AG04450 (cell line): ENCODE measurements at regions not wholly inside any gene's neighbourhood (a gene's known extent, or its start where the extent isn't known, plus 50 kb on each side); places are given as distances from the start of the nearest gene placed in this dataset.

ENCODE experiments used
- CTCF ChIA-PET: fragments of 300-600, 350-600 bp; formaldehyde crosslinking; extraction: SDS; loops from one replicate; lab custom pipeline; 2022; ENCODE audit warnings: antibody characterized with exemption, inconsistent platforms; lab: Charles Lee
- POLR2A ChIA-PET: fragments of 350-600 bp; formaldehyde crosslinking; extraction: SDS; loops from one replicate; lab custom pipeline; 2021; ENCODE audit warnings: antibody characterized with exemption, inconsistent platforms; lab: Yijun Ruan, JAX
- DNase-seq: peaks from one replicate; pipeline ENCODE4 v3.0.0-alpha.2; 2011; ENCODE audit warnings: low read depth, low spot score
- H3K27ac ChIP-seq: one replicate; pipeline ENCODE4 v1.5.1; 2012; ENCODE audit warnings: low read depth, low read length, control low read depth
- H3K27me3 ChIP-seq: one replicate; pipeline ENCODE4 v1.6.0; 2012; ENCODE audit warnings: low read length; ENCODE audit not compliant: control insufficient read depth, insufficient read depth
- H3K4me3 ChIP-seq: 2 replicates; pipeline ENCODE4 v1.5.1; 2011; ENCODE audit warnings: mild to moderate bottlenecking, low read depth, low read length, control low read depth
- H3K9me3 ChIP-seq: 2 replicates; pipeline ENCODE4 v1.5.1; 2012; ENCODE audit warnings: low read length; ENCODE audit not compliant: control insufficient read depth, insufficient read depth
- CTCF ChIP-seq: IDR thresholded peaks from 2 replicates; pipeline ENCODE4 v1.5.1; 2011; ENCODE audit warnings: low read depth, low read length, control low read depth, inconsistent platforms

- DNase-seq, result no peak
- ChIA-PET POLR2A (no interaction called here), CTCF (no interaction called here)
- no peak overlapping the region for H3K4me3 ChIP-seq
- no peak overlapping the region for H3K27ac ChIP-seq
- H3K27me3 ChIP-seq, result no peaks in the 10 kb centered on the region
- no peaks in the 10 kb centered on the region for H3K9me3 ChIP-seq
- TF ChIP-seq CTCF, result no peak
These were observed 113.3 kb downstream of the FAM76B start for GRCh38 chr11:95676308-95676707.

GRCh38 chr11:95675585-95675984, 114.0 kb downstream of the FAM76B start:
- no peak for DNase-seq
- Histone ChIP-seq H3K27ac (no peak overlapping the region), H3K9me3 (no peaks in the 10 kb centered on the region), H3K4me3 (no peak overlapping the region), H3K27me3 (no peaks in the 10 kb centered on the region)
- no peak for TF ChIP-seq CTCF
- CTCF ChIA-PET, result no interaction called here
- POLR2A ChIA-PET, result no interaction called here

GRCh38 chr11:95674657-95675358, 114.8 kb downstream of the FAM76B start:
- Histone ChIP-seq H3K4me3 (no peak overlapping the region), H3K27me3 (no peaks in the 10 kb centered on the region), H3K9me3 (no peaks in the 10 kb centered on the region), H3K27ac (no peak overlapping the region)
- no peak for TF ChIP-seq CTCF
- POLR2A ChIA-PET, result no interaction called here
- no peak for DNase-seq
- CTCF ChIA-PET, result no interaction called here

GRCh38 chr11:95671768-95672167, 117.8 kb downstream of the FAM76B start:
- TF ChIP-seq CTCF, result no peak
- no peak overlapping the region for H3K27ac ChIP-seq
- peak; percentile 18 for DNase-seq
- CTCF ChIA-PET, result interaction anchor here (0.6 to 1.8 kb wide), 2 partner anchors 34 to 94 kb away, joined by 3 to 9 read pairs; no protein-coding TSS in a partner anchor
- POLR2A ChIA-PET, result interaction anchor here (0.6 to 1.5 kb wide), 2 partner anchors 9 to 363 kb away, joined by 3 to 4 read pairs; no protein-coding TSS in a partner anchor
- H3K27me3 ChIP-seq, result no peaks in the 10 kb centered on the region
- no peak overlapping the region for H3K4me3 ChIP-seq
- H3K9me3 ChIP-seq, result no peaks in the 10 kb centered on the region

GRCh38 chr11:95668131-95668530, 121.5 kb downstream of the FAM76B start:
- Histone ChIP-seq H3K27ac (no peak overlapping the region), H3K9me3 (no peaks in the 10 kb centered on the region), H3K4me3 (no peak overlapping the region), H3K27me3 (no peaks in the 10 kb centered on the region)
- no peak for DNase-seq
- ChIA-PET CTCF (interaction anchor here (1.3 kb wide), 1 partner anchor 37 kb away, joined by 5 read pairs; no protein-coding TSS in a partner anchor), POLR2A (no interaction called here)
- no peak for TF ChIP-seq CTCF
